GM12878 (cell line): ENCODE measurements at regions not wholly inside any gene's neighbourhood (a gene's known extent, or its start where the extent isn't known, plus 50 kb on each side); places are given as distances from the start of the nearest gene placed in this dataset.

Source experiments
- LARP7 ChIP-seq: fragments of 450-650 bp; IDR thresholded peaks from 2 replicates; pipeline ENCODE4 v1.6.1; 2017; ENCODE audit warnings: mild to moderate bottlenecking
- RBBP5 ChIP-seq: fragments of 200-600 bp; sonication (generic); conservative IDR thresholded peaks from 2 replicates; pipeline ENCODE4 v1.6.1; 2016
- SIN3A ChIP-seq: IDR thresholded peaks from 2 replicates; pipeline ENCODE4 v1.6.1; 2012; ENCODE audit warnings: low read depth, low read length, improper control_type of control experiment
- TCF12 ChIP-seq: IDR thresholded peaks from 2 replicates; pipeline ENCODE4 v1.6.1; 2011; ENCODE audit warnings: low read depth, mild to moderate bottlenecking, low read length
- ZSCAN29 ChIP-seq: fragments of 450-650 bp; IDR thresholded peaks from 2 replicates; pipeline ENCODE4 v1.6.1; 2017; ENCODE audit warnings: mild to moderate bottlenecking, moderate library complexity
- TF ChIP-seq, protein P1 (sequence below): fragments of 450-650 bp; IDR thresholded peaks from 2 replicates; pipeline ENCODE4 v1.6.1; 2016; ENCODE audit warnings: mild to moderate bottlenecking
- TF ChIP-seq, protein P2 (sequence below), 3 experiments: IDR thresholded peaks in 2 of 3; conservative IDR thresholded peaks in 1 of 3; 2 replicates each; pipeline ENCODE4 v1.5.1; 2011; ENCODE audit warnings: low read depth in 3 of 3, low read length in 3 of 3, mild to moderate bottlenecking in 3 of 3, control low read depth in 2 of 3, moderate library complexity in 2 of 3, inconsistent platforms in 1 of 3, mixed read lengths in 1 of 3; ENCODE audit not compliant: control insufficient read depth in 2 of 3, insufficient read depth in 1 of 3; ENCODE audit errors: extremely low read depth in 1 of 3
- TF ChIP-seq, protein P3 (sequence below): IDR thresholded peaks from 2 replicates; pipeline ENCODE4 v1.6.1; 2012; ENCODE audit warnings: mild to moderate bottlenecking, low read depth, low read length

DNA sequence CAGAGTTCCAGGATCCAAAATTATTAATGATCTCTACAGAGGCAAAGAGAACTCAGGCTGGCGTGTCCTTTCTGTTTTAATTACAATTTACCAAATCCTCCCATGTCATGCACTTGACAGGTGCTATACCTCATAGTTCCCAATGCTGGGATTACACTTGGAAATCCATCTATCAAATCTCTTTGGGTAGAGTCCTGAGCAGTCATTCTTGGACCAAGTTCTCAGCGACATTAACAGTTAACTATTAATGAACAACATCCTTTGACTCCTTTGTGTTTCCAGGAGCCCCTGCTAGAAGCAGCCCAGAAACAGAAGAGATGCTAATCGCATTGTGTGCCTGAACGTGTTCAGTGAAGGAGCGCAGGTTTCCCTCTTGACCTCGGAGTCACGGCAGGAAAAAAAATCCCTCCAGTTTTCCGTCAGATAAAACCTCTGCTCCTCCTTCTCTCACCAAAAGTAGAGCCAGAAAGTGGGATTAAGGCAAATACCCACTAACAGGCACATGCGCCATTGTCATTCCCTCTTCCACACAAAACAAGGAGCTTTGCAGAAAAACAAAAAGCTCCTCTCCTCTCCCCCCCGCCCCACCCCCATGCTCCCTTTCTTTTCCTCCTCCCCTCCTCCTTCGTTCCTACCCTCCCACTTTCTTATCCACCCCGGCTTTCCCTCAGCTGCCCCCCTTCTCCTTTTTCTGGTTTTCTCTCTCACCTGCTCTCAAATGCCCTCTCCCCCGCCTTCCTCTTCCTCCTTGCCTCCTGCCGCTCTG lies 224.7 kb downstream of the ZIC5 start:
- TF ChIP-seq RBBP5: no peak
- TF ChIP-seq ZSCAN29: no peak
- TF ChIP-seq LARP7: no peak
- TF ChIP-seq, protein P1, sequence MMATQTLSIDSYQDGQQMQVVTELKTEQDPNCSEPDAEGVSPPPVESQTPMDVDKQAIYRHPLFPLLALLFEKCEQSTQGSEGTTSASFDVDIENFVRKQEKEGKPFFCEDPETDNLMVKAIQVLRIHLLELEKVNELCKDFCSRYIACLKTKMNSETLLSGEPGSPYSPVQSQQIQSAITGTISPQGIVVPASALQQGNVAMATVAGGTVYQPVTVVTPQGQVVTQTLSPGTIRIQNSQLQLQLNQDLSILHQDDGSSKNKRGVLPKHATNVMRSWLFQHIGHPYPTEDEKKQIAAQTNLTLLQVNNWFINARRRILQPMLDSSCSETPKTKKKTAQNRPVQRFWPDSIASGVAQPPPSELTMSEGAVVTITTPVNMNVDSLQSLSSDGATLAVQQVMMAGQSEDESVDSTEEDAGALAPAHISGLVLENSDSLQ: no peak
- TF ChIP-seq, protein P2, sequence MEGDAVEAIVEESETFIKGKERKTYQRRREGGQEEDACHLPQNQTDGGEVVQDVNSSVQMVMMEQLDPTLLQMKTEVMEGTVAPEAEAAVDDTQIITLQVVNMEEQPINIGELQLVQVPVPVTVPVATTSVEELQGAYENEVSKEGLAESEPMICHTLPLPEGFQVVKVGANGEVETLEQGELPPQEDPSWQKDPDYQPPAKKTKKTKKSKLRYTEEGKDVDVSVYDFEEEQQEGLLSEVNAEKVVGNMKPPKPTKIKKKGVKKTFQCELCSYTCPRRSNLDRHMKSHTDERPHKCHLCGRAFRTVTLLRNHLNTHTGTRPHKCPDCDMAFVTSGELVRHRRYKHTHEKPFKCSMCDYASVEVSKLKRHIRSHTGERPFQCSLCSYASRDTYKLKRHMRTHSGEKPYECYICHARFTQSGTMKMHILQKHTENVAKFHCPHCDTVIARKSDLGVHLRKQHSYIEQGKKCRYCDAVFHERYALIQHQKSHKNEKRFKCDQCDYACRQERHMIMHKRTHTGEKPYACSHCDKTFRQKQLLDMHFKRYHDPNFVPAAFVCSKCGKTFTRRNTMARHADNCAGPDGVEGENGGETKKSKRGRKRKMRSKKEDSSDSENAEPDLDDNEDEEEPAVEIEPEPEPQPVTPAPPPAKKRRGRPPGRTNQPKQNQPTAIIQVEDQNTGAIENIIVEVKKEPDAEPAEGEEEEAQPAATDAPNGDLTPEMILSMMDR (IDR thresholded peaks at IDR 0.05 in 2 of 3, conservative IDR thresholded peaks at IDR 0.05 in 1 of 3; ENCODE audit: control insufficient read depth in 2 of 3, extremely low read depth in 1 of 3, insufficient read depth in 1 of 3, low read depth in 3 of 3, low read length in 3 of 3): no peak
- TF ChIP-seq TCF12: no peak
- TF ChIP-seq SIN3A: no peak
- TF ChIP-seq, protein P3, sequence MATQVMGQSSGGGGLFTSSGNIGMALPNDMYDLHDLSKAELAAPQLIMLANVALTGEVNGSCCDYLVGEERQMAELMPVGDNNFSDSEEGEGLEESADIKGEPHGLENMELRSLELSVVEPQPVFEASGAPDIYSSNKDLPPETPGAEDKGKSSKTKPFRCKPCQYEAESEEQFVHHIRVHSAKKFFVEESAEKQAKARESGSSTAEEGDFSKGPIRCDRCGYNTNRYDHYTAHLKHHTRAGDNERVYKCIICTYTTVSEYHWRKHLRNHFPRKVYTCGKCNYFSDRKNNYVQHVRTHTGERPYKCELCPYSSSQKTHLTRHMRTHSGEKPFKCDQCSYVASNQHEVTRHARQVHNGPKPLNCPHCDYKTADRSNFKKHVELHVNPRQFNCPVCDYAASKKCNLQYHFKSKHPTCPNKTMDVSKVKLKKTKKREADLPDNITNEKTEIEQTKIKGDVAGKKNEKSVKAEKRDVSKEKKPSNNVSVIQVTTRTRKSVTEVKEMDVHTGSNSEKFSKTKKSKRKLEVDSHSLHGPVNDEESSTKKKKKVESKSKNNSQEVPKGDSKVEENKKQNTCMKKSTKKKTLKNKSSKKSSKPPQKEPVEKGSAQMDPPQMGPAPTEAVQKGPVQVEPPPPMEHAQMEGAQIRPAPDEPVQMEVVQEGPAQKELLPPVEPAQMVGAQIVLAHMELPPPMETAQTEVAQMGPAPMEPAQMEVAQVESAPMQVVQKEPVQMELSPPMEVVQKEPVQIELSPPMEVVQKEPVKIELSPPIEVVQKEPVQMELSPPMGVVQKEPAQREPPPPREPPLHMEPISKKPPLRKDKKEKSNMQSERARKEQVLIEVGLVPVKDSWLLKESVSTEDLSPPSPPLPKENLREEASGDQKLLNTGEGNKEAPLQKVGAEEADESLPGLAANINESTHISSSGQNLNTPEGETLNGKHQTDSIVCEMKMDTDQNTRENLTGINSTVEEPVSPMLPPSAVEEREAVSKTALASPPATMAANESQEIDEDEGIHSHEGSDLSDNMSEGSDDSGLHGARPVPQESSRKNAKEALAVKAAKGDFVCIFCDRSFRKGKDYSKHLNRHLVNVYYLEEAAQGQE: no peak
